RPMI8226 (cell line): ENCODE measurements at regions not wholly inside any gene's neighbourhood (a gene's known extent, or its start where the extent isn't known, plus 50 kb on each side); places are given as distances from the start of the nearest gene placed in this dataset.

Experiments
- DNase-seq: peaks from one replicate; pipeline ENCODE4 v3.0.0-alpha.2; 2015

DNA sequence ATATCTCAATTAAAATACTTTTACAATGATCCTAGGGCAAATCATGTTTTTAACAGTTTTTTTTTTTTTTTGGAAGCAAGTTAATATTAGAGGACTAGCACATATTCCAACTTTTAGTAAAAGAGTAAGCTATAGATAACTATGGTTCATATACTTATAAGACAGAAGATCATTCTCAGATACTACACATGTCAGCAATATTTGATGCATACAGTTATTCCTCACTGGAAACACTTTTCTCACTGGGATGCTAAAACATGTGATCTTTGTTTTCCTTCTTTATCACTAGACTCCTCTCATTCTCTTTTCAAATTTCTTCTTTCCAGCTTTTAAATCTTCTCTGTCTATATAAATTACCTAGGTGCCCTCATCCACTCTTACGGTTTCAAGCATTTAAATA is 1020.4 kb upstream of the FBXO33 start:
- no peak for DNase-seq

DNA sequence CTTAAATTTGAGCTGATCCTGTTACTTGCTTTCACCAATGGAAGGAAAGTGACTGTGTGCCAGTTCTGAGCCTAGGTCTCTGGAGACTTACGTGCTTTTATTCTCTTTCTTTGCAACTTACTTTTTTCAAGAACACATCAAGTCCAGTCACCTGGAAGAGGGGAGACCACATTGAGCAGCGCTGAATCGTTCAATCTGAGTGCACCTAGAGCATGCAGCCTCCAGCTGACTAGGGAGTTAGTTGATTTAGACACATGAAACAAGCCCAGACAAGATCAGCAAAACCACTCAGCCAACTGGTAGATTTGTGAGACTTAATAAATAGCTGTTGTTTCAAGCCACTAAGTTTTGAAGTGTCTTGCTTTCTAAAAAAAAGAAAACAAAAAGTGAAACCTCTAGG is 1014.8 kb upstream of the FBXO33 start:
- no peak for DNase-seq

DNA sequence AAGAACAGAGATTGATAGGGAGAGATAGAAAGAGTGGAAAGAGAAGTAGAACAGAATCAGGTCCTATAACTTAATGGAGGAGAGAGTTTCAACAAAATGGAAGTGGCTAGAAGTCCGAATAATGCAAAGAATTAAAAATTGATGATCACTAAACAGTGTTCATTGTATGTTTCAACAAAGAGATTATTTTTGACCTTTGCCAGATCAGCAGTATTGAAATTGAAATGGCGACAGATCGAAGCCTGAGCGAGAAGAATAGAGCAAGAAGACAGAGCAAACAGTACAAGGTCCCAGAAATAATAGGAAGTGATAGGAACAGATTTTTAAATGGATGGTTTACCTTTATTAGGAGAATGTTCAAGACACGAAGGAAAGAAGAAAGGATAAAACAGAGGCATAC is 1012.8 kb upstream of the FBXO33 start:
- DNase-seq = no peak

DNA sequence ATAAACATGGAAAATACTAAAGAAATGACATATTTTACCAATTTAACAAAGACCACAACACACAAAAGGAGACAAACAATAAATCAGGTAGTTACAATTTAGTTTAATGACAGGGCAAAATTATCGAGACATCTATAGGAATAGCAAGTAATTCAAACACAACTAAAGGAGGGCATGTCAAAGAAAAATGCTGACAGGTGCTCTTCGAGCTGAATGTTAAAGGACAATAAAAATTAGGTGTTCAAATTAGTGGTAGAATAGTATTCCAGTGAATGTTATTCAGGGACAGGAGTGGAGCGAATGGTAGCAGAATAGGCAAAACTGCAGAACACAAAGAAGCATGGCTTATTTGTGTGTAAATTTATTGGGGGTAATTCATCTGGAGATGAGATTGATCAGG is 1004.3 kb upstream of the FBXO33 start:
- DNase-seq = no peak

DNA sequence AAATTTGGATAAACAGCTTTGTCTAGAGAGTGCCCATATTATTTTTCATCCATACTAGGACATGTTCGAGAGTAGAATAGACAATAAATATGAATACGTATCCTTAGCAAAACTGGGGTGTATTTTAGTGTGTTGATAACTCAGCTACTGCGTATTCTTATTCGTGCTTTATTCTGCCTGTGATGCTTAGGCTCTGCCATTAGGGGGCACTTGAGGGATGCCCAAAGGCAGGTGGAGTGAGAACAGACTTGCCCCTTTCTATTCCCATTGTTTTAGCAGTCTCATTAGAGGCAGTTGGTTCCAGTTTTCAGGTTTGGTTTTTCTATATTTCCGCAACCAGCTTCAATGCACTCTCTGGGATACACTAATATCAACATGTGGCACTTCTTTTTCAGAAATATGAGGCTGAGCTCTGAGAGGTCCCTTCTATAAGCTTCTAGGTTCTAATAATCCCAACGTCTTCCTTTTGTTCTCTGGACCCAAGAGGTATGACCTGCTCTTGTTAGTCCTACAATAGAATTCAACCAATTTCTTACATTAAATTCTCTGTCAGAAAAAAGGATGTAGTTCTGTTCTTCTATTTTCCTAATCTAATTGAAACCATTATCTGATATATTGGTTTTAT is 985.7 kb upstream of the FBXO33 start:
- DNase-seq = peak; percentile 44

DNA sequence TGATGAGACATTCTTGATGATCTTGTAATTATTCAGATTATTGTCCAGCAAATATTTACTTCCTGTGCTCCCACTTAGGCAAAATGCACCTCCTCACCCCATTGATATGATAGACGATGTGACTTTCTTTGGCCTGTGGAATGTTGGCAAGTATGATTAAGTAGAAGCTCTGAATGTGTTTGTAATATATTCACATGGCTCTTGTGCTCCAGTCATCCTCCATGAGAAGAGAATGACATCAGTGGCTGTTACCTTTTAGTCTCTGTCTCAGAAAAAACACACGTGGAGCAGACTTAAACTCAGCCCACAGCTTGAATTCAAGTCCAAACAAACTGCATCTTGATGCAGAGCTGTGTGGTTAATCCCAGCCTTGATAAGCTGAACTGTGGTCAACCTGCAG is 984.3 kb upstream of the FBXO33 start:
- no peak for DNase-seq

DNA sequence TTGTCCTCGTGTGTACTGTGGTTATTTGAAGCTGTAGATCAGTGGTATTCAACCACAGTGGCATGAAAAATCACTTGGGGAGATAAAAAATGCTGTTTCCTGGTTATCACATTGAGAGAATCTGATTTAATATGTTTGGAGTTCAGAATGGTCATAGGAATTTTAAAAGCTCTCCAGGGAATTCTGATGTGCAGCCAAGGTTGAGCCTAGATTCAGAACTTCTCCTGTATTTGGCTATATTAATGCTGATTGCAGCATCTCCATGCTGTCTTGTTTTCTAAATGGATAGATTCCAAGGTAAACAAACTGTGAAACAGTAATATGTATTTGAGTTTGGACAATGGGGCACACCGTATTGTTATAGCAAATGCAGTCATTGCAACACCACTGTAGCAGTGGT is 982.2 kb upstream of the FBXO33 start:
- DNase-seq = no peak

DNA sequence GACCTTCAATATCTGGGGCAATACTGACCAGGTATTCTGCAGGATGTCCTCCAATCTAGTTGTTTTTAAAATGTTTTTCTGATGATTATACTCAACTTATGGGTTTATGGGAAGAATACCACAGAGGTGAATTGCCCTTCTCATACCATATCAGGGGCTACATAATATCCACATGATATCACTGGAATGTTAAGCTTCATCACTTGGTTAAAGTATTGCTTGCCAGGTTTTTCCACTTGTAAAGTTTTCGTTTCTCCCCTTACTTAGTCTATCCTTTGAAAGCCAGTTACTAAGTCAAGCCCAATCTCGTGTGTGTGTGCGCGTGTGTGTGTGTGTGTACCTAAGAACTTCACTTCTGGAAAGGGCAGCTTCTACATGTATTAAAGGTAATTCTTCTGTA is 980.9 kb upstream of the FBXO33 start:
- DNase-seq = no peak

DNA sequence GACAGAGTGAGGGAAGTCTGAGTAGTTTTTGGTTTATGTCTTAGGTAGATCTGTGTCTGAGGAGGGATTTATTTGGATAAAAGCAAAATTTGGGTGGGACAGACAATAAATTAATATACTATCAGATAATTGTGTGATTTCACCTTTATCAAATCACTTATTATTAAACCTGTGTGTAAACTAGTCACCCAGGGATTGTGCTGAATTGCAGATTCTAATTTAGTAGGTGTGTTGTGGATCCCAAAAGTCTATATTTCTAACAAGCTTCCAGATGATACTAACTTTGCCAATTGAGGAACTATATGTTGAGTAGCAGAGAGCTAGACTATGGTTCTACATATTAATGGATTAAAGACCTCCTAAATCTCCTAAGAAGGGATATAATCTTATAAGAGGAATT is 978.5 kb upstream of the FBXO33 start:
- DNase-seq = no peak

DNA sequence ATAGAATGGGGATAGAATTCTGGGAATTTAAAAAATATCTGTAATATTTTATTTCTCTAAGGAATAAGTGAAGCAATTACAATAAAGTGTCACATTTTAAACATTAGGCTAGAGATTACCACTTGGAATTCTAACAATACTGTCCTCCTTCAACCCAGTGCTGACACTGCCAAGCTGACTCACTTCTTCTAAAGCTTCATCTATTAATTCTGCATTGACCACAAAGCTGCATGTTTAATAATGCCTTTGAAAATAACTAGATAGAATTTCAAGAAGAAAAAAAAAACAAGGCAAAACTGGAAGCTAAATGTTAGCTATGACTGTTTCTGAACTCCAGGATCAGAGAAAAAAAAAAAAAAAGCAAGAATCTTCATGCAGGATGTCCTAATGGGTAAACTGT is 970.7 kb upstream of the FBXO33 start:
- no peak for DNase-seq

DNA sequence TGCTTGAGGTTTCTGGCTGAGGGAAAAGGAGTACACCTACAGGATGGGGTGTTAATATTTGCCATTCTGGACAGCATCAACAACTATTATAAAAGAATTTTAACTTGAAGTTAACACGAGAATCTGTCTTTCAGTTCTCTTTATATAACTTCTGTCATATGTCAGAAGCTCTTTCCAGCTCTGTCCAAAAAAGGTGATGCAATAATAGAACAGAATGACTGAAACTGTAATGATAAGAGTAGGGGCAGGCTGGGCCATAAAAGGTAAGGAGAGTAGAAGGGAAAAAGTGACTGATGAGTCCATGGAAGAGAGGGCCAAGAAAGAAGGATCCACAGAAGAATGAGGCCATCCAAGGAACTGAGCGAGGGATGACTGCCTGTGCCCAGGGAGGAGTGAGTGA is 966.7 kb upstream of the FBXO33 start:
- no peak for DNase-seq

DNA sequence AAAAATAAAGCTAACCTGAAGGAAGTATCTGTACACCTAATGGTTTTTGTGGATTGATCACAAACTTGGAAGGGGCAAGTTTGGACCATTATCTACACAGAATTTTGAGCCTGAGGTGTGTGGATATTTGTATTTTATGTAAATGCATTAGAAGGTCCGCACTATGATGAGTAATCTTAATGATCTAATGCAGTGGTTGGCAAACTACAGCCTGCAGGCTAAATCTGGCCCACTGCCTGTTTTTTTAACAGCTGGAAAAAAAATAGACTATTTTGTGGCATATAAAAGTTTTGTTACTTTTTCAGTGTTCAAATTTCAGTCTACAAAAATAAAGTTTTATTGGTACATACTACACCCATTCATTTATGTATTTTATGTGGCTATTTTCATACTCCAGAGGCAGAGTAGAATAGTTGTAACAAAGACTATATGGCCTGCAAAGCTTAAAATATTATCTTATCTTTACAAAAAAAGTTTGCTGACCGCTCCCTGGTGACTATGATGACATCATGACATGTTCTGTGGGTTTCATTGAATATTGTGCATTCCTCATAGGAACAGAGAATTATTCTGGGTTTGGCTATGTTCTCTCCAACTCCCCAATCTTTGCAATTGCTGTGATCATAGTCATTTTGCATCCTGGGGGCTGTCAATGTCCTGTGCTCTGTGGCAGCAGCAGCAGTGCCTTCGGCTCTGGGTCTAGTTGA is 962.6 kb upstream of the FBXO33 start:
- no peak for DNase-seq

DNA sequence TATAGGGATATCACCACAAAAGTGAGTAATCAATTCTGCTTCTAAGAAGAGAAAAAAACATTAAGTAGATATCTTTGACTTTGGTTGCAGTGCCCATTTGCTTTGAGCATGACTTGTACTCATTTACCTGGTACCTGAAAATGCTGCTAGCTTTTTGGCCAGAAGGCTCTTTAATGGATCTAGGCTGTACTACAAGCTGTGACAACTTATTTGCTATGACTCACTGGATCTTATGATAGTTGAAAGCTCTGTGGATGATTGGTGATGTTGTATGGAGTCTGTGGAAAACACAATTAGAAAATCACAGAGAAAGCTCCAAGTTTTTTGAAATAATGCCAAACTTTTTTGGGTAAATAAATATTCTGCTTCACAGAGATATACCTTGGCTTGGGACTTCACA is 960.9 kb upstream of the FBXO33 start:
- DNase-seq = no peak

DNA sequence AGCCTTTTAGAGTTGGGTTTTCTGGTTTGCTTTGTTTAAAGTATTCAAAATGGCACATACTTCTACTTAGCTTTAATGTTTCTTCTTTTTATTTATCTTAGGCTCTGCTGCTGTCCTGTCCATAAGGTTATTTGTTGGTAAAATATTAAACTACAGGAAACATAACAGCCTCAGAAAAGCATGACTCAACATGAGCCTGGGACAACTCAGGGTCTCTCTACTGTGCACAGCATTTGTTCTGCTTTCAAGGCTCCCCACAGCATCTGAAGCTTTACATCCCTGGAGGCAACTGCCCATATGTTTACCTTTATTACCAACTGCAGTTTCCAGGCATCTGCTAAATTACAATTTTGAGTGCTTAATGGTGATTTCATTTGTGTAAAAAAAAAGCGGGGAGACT is 954.2 kb upstream of the FBXO33 start:
- DNase-seq = no peak

DNA sequence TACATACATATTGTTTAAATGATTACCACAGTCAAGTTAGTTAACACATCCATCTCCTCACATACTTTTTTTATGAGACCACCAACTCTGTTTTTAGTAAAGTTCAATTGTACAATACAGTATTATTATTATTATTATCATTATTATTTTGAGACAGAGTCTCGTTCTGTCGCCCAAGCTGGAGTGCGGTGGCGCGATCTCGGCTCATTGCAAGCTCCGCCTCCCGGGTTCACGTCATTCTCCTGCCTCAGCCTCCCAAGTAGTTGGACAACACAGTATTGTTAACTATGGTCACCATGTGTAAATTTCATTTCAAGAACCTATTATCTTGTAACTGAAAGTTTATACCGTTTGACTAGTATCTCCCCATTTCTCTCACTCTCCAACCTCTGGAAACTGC is 942.0 kb upstream of the FBXO33 start:
- DNase-seq = no peak

DNA sequence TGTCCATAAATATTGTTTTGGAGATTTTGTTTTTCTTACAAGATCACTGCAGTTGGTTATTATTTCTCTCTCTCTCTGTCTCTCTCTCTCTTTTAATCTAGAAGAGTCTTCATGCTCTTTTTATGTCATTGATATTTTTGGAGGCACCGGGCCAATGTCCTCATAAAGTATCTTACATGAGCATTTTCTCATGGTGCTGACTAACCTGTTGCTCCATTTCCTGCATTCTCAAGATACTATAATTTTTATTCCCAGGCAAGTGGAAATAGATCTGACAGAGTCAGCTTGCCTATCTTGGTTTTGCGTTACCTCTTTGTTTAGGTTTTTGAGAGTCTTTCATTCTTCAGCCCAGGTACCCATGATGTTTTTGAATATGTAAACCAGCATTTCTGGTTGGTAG is 938.8 kb upstream of the FBXO33 start:
- no peak for DNase-seq

DNA sequence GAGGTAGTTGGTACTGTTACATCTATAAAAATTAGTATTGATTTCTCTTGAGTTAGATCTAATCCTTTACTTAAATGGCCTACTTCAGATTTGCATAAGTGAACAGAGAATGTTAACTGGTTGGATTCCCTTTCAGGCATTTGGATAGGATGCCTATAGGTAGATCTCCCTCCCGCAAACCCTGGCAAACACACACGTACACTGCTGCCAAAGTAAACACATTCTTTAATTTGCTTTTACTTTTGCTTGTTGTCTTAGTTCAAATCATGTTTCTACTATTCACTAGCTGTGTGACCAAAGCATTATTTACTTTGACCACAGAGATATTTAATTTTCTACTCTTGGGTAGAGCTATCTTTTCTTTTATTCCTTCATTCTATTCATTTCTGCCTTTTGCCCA is 936.1 kb upstream of the FBXO33 start:
- no peak for DNase-seq

DNA sequence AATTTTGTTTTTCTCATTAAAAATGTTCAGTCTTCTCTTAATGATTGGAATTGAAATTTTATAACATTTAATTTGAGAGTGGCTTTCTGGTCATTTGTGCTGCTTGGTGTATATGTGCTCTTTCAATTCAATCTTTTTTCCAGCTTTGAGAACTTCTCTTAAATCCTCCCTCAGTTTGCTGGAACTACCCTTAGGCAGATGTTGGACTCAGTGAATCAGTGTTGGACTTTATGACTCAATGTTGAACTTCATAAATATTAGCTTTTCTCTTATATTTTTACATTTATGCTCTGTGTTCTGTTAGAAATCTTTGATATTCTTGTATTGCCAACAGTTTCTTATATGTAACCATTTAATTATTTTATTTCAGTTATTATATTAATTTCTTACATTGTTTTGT is 935.5 kb upstream of the FBXO33 start:
- no peak for DNase-seq

DNA sequence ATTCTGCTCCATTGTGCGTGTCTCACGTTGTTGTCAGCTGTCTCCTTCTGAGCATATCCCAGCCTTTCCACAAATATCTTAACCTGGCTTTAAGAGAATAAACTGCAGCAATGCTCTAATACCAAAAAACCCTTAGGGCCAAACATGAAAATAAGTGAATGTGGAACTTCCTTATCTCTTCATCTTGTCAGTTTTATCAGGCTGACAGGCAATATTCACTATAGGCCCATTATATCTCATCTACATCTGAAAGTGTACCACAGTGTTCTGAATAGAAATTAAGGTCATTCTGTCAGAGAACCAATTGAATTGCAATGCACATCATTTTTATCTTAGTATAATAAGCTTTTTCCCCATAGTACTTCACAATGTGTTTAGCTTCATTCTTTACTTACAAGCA is 933.1 kb upstream of the FBXO33 start:
- DNase-seq = no peak

DNA sequence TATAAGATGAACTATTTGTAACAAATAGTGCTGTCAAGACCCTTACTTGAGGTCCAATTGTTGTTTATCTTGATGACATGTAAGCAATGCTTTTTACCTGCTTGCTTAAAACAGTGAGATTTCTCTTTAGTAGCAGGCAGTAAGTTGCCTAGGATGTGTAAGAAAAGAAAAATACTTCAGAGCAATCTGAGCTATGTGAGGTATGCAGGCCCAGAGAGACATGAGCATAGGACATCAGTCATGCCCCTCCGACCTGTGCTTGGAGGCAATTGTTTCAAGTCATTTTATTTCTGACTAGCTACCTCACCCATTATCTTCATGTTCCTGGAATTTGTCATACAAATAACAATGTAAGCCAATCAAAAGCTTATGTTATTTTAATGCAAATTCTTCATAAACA is 930.6 kb upstream of the FBXO33 start:
- no peak for DNase-seq

DNA sequence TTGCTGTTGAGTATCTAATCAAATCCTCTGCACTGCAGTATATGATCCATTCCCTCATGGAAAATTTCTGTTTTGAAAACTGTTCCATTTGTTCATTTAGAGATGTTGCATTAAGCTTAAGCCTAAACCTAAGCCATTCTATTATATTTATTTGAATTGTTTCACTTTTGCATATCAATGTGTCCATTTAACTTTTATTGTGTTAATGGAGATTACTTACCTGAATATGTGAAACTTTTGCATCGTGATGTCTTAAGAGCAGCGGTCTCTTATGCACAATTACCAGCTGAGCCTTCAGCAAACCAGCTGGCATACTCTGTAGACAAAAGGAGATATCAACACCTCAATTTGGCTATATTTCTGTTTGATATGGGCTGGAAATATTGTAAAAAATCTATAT is 922.5 kb upstream of the FBXO33 start:
- no peak for DNase-seq

DNA sequence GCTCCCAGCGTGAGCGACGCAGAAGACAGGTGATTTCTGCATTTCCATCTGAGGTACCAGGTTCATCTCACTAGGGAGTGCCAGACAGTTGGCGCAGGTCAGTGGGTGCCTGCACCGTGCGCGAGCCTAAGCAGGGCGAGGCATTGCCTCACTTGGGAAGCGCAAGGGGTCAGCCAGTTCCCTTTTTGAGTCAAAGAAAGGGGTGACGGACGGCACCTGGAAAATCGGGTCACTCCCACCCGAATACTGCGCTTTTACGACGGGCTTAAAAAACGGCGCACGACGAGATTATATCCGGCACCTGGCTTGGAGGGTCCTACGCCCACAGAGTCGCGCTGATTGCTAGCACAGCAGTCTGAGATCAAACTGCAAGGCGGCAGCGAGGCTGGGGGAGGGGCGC is 915.9 kb upstream of the FBXO33 start:
- peak; percentile 5 for DNase-seq

DNA sequence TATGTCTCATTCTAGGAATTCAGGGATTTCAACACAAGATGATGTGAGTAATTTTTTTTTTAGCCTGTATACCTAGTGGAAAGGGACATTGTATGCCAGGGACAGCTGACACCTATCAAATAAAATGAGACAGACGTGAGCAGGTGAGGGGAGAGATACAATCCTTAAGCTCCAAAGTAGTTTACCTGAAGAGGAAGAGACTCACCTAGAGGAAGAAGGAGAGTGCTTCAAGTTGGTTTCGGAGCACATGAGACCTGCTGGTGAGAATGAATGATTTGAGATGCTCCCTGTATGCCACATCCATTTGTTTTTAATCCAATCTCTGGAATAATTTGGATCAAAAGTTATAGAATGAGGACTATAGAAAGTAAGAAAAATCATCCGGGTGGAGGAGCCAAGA is 915.4 kb upstream of the FBXO33 start:
- no peak for DNase-seq

DNA sequence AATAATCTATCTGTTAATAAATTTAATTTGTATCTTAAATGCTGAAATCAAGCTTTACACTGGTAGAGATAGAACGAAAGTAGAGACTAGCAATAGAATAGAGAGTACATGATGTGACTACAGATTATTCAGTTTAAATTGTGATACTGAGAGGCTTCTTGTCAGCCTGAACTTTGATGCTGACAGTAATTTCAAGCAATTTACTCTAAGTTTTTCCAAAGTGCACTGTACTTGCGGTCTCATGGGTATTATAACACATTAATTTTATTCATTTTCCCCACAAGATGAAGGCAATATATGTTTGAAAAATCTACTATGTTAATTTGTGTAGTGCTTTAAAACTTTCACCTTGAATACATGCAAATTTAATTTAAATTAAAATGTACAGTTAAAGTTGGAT is 914.0 kb upstream of the FBXO33 start:
- DNase-seq = no peak

DNA sequence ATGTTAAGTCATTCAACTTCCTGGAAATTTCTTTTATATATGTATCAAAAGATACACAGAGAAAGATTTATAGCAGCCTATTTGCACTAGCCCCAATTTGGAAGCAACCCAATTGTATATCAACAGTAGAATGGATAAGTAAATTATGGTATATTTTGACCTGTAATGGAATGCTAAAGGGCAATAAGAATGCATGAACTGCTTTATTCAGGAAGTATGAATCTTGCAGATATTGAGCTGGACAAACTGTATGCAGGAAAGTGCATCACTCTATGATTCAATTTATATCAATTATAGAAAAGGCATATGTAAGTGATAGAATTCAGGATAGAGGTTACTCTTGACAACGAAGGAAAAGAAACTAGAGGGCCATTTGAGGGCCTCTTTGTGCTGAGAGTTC is 913.1 kb upstream of the FBXO33 start:
- no peak for DNase-seq
